Sigmoid colon (tissue), 6 donors: ENCODE measurements at regions not wholly inside any gene's neighbourhood (a gene's known extent, or its start where the extent isn't known, plus 50 kb on each side); places are given as distances from the start of the nearest gene placed in this dataset.

Source experiments
- DNase-seq: peaks from one replicate; pipeline ENCODE4 v3.0.0-alpha.2; 2019
- H3K27ac ChIP-seq, 4 donors: fragments of 200-600 bp; sonication (generic); one replicate each; pipeline ENCODE4 v1.5.1; 2016 to 2019; ENCODE audit warnings: mild to moderate bottlenecking in 1 of 4
- H3K27me3 ChIP-seq, 3 donors: fragments of 200-600 bp; sonication (generic); one replicate each; pipeline ENCODE4 v1.5.1; 2019; ENCODE audit warnings: mild to moderate bottlenecking in 1 of 3
- H3K36me3 ChIP-seq, 4 donors: fragments of 200-600 bp; sonication (generic); one replicate each; pipeline ENCODE4 v1.5.1; 2016 to 2019
- H3K4me1 ChIP-seq, 4 donors: fragments of 200-600 bp; sonication (generic); one replicate each; pipeline ENCODE4 v1.5.1; 2017 to 2019
- H3K4me3 ChIP-seq, 4 donors: fragments of 200-600 bp; sonication (generic); one replicate each; pipeline ENCODE4 v1.5.1; 2017 to 2019; ENCODE audit warnings: mild to moderate bottlenecking in 2 of 4, moderate library complexity in 1 of 4
- H3K9me3 ChIP-seq, 4 donors: fragments of 200-600 bp in 3 of 4; sonication (generic) in 3 of 4; one replicate each; pipeline versions ENCODE4 v1.5.1 to v1.6.1; 2013 to 2019
- EP300 ChIP-seq, 4 donors: sonication (generic); formaldehyde crosslinking; IDR thresholded peaks; one replicate each; pipeline ENCODE4 v1.6.1; 2017; ENCODE audit warnings: antibody characterized with exemption in 4 of 4
- POLR2A ChIP-seq, 2 donors: fragments of 450-650 bp; IDR thresholded peaks; one replicate each; pipeline ENCODE4 v1.6.1; 2016; ENCODE audit warnings: antibody characterized with exemption in 2 of 2, mild to moderate bottlenecking in 2 of 2, moderate library complexity in 2 of 2
- POLR2AphosphoS5 ChIP-seq, 4 donors: sonication (generic); formaldehyde crosslinking; IDR thresholded peaks; one replicate each; pipeline ENCODE4 v1.6.1; 2017; ENCODE audit warnings: antibody characterized with exemption in 4 of 4
- WGBS, 2 donors: extraction: QIAGEN DNeasy Blood & Tissue Kit; methylation state at CpG; one replicate each; pipeline ENCODE4 v1.1.7; 2013; 5-methylcytosine and 5-hydroxymethylcytosine counted together
- intact Hi-C: fragments of 100-400 bp; cut with DNase I; formaldehyde crosslinking; loops from one replicate; pipeline ENCODE4 v1.15.1; 2023
- TF ChIP-seq, protein P1 (sequence below), 4 experiments: fragments of 450-650 bp in 3 of 4; fragments of 200-600 bp in 1 of 4; IDR thresholded peaks; one replicate each; pipeline ENCODE4 v1.5.1; 2016 to 2019; ENCODE audit warnings: antibody characterized with exemption in 4 of 4, mild to moderate bottlenecking in 3 of 4, moderate library complexity in 2 of 4
- donor health status: healthy with polysubstance abuse.
- donor health status: healthy.

- no peaks in the 10 kb centered on the region for H3K4me1 ChIP-seq
- no peaks in the 10 kb centered on the region for H3K36me3 ChIP-seq
- TF ChIP-seq EP300 (IDR thresholded peaks at IDR 0.05) (no peak), POLR2A (IDR thresholded peaks at IDR 0.05) (no peak), POLR2AphosphoS5 (IDR thresholded peaks at IDR 0.05) (no peak)
- TF ChIP-seq, protein P1, sequence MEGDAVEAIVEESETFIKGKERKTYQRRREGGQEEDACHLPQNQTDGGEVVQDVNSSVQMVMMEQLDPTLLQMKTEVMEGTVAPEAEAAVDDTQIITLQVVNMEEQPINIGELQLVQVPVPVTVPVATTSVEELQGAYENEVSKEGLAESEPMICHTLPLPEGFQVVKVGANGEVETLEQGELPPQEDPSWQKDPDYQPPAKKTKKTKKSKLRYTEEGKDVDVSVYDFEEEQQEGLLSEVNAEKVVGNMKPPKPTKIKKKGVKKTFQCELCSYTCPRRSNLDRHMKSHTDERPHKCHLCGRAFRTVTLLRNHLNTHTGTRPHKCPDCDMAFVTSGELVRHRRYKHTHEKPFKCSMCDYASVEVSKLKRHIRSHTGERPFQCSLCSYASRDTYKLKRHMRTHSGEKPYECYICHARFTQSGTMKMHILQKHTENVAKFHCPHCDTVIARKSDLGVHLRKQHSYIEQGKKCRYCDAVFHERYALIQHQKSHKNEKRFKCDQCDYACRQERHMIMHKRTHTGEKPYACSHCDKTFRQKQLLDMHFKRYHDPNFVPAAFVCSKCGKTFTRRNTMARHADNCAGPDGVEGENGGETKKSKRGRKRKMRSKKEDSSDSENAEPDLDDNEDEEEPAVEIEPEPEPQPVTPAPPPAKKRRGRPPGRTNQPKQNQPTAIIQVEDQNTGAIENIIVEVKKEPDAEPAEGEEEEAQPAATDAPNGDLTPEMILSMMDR (IDR thresholded peaks at IDR 0.05): no peak
- intact Hi-C loops: no loop called here
- 63 to 79% methylated on average over 2 of the region's 2 CpGs for WGBS, 2 donors
- no peaks in the 10 kb centered on the region for H3K27me3 ChIP-seq
- H3K9me3 ChIP-seq: no peaks in the 10 kb centered on the region
- H3K27ac ChIP-seq: no peak overlapping the region
- H3K4me3 ChIP-seq: no peak overlapping the region
- no peak for DNase-seq
Measured at GRCh38 chr5:159735036-159735435, 181.2 kb upstream of the ADRA1B start.

DNA sequence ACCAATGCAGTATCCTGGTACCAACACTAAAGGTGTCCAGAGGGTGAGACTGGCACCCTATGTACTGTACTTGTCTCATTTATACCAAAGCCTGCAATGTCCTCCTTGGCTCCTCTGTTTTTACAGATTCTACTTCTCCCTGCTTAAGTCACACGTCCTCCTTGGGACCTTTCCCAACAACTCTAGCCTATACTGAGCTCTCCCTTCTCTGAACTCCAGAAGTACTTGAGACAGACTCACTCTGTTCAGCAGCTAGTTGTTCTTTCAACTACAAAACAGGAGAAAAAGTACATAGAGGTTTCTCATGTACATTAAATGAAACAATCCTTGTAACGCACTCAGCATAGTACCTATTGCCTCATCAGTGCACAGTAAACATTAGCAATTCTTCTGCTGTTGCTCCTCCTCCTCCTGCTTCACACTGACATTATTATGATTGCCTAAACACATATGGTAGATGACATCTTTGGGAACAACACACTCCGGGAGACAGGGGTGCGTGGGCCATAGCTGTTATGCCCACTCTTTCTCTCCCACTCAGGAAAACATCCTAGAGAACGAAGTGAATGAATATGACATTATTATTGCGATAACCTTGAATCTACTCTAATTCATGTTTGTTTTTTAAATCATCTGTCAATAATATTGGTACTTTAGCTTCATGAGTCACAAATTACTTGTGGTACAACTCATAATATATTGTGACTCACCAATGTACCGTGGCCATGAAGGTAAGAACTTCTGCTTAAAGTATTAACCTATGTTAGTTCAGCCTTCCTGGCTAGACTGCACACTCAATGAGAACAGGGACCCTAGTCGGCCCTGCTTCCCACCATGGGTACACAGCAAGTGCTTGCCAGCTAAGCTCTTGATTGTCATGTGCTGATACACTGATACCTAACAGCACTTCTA, 180.3 kb upstream of the ADRA1B start:
- Histone ChIP-seq H3K9me3 (peaks cover 0 to 3% (median 0%) of the 10 kb centered on the region in 4 donors), H3K36me3 (no peaks in the 10 kb centered on the region), H3K27ac (no peak overlapping the region), H3K27me3 (no peaks in the 10 kb centered on the region), H3K4me3 (no peak overlapping the region), H3K4me1 (no peaks in the 10 kb centered on the region)
- TF ChIP-seq POLR2A (IDR thresholded peaks at IDR 0.05): no peak
- intact Hi-C loops: no loop called here
- WGBS, 2 donors: 65 to 85% methylated on average over 8 of the region's 8 CpGs
- no peak for DNase-seq

GRCh38 chr5:159736844-159737243, 179.4 kb upstream of the ADRA1B start:
- TF ChIP-seq POLR2A (IDR thresholded peaks at IDR 0.05) (no peak), POLR2AphosphoS5 (IDR thresholded peaks at IDR 0.05) (no peak), EP300 (IDR thresholded peaks at IDR 0.05) (no peak)
- TF ChIP-seq, protein P1 (IDR thresholded peaks at IDR 0.05): no peak
- no peaks in the 10 kb centered on the region for H3K4me1 ChIP-seq
- intact Hi-C loops: no loop called here
- no peak for DNase-seq
- H3K4me3 ChIP-seq: no peak overlapping the region
- 45 to 75% methylated on average over 2 of the region's 2 CpGs for WGBS, 2 donors
- no peaks in the 10 kb centered on the region for H3K27me3 ChIP-seq
- H3K9me3 ChIP-seq: peaks cover 0 to 3% (median 0%) of the 10 kb centered on the region in 4 donors
- H3K36me3 ChIP-seq: no peaks in the 10 kb centered on the region
- no peak overlapping the region for H3K27ac ChIP-seq

DNA sequence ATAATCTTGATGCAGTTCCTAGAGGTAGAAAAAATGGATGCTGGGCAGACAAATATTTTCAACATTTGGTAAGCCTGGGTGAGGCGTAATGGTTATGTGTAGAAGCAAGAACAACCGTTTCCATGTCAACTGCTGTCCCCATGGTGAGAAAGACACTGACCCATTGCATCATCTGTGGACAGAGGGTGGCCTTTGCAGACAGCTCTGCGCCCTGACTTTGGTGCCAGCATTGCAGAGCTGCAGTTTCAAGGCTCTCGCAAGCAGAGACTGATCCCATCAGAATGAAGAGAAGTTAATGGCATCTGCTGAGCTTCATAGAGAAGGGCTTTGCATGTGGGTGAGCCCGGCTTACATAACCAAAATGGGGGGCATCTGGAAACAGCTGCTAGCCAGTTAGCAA, 179.0 kb upstream of the ADRA1B start:
- H3K36me3 ChIP-seq: no peaks in the 10 kb centered on the region
- H3K27me3 ChIP-seq: no peaks in the 10 kb centered on the region
- no peak for DNase-seq
- intact Hi-C loops: no loop called here
- no peak overlapping the region for H3K4me3 ChIP-seq
- peaks cover 0 to 3% (median 0%) of the 10 kb centered on the region in 4 donors for H3K9me3 ChIP-seq
- H3K27ac ChIP-seq: no peak overlapping the region
- no peaks in the 10 kb centered on the region for H3K4me1 ChIP-seq
- WGBS, 2 donors: 85 to 91% methylated on average over 5 of the region's 5 CpGs
- TF ChIP-seq, protein P1 (IDR thresholded peaks at IDR 0.05): no peak
- TF ChIP-seq EP300 (IDR thresholded peaks at IDR 0.05) (no peak), POLR2A (IDR thresholded peaks at IDR 0.05) (no peak), POLR2AphosphoS5 (IDR thresholded peaks at IDR 0.05) (no peak)

DNA sequence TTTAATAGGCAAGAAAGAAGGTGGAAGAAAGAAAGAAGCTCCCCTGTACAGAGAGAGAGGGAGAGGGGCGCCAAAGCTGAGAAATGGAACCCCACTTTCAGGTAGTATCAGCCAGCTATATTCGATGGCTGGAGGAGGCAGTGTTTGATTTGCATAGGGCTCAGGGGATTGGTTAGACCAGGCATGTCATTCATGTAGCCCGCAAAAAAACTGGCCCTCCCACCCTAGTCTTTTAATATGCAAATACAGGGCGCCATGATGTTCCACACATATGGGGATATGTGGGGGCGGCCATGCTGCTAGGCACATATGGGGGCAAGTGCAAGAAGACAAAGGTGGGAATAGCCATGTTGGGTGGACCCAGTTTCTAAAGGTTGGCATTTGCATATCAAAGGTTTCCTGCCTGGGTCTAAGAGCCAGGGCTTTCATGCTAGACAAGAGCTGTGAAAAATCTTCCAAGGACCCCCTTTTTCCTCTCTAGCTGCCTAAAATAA, 174.4 kb upstream of the ADRA1B start:
- Histone ChIP-seq H3K27me3 (no peaks in the 10 kb centered on the region), H3K36me3 (no peaks in the 10 kb centered on the region), H3K4me3 (no peak overlapping the region), H3K27ac (no peak overlapping the region), H3K9me3 (peaks cover 0 to 3% (median 0%) of the 10 kb centered on the region in 4 donors), H3K4me1 (no peaks in the 10 kb centered on the region)
- TF ChIP-seq POLR2A (IDR thresholded peaks at IDR 0.05): no peak
- TF ChIP-seq POLR2AphosphoS5 (IDR thresholded peaks at IDR 0.05): no peak
- no peak for TF ChIP-seq EP300 (IDR thresholded peaks at IDR 0.05)
- TF ChIP-seq, protein P1 (IDR thresholded peaks at IDR 0.05): no peak
- no peak for DNase-seq
- intact Hi-C loops: no loop called here
- 84 to 94% methylated on average over 5 of the region's 5 CpGs for WGBS, 2 donors
